Astrocyte of the spinal cord (primary cell): ENCODE measurements at regions not wholly inside any gene's neighbourhood (a gene's known extent, or its start where the extent isn't known, plus 50 kb on each side); places are given as distances from the start of the nearest gene placed in this dataset.
A peak's percentile ranks its signal among the peaks of the same experiment; 100 is the strongest.

Experiments used
- DNase-seq: peaks from one replicate; pipeline ENCODE4 v3.0.0; 2011; ENCODE audit warnings: low read depth, low spot score
- H3K4me3 ChIP-seq: 2 replicates; pipeline ENCODE4 v1.5.1; 2011; ENCODE audit warnings: low read depth, mild to moderate bottlenecking, low read length, moderate library complexity
- CTCF ChIP-seq: IDR thresholded peaks from 2 replicates; pipeline ENCODE4 v1.5.1; 2012; ENCODE audit warnings: low read depth, mild to moderate bottlenecking, low read length, inconsistent platforms
- in situ Hi-C: cut with HindIII; loops from 2 replicates; pipeline ENCODE4 v1.10.0; 2017; ENCODE audit warnings: low sequenced_read_pairs

DNA sequence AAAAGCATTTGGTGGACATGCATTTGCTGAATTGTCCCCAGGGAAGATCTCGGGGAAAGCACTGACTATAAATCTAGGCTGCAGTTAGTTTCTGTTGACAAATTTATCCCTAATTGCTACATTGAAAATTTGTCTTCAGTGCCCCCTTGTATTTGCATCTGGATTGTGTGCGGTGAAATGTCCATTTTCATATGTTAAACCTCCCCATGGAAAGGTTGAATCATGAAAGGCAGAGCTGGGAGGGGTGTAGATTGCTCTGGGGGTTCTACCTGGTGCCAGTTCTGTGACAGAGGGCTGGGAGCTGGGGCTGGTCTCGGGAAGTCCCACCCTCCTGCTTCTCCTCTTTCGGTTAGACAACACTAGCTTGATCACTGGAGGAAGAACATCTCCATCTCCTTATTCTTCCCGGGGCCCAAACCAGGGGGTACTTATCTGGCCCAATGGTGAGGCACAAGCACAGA, 101.9 kb downstream of the GADD45G start:
- TF ChIP-seq CTCF: no peak
- DNase-seq: no peak
- no peak overlapping the region for H3K4me3 ChIP-seq
- in situ Hi-C loops: no loop called here

DNA sequence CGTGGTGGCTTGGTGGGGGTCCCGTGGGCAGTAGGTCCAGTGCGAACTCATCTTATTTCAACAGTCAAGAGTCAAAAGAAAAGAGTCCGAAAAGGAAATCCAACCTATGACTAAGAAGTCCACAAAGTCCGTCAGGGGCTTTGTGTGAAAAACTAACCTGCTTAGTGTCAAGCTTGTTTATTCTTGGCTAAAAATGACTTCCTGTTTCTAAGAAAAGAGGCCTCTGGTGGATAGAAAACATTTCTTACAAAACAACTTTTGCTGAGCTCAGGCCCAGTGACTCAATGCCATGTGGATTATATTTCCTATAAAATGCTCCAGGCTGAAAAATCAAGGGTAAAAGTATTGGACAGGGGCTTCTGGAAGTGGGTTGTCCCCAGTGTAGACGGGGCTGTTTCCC, 105.9 kb downstream of the GADD45G start:
- peak; percentile 17 for DNase-seq
- TF ChIP-seq CTCF: no peak
- H3K4me3 ChIP-seq: no peak overlapping the region
- in situ Hi-C loops: no loop called here

GRCh38 chr9:89711866-89712265, 107.1 kb downstream of the GADD45G start:
- TF ChIP-seq CTCF: no peak
- in situ Hi-C loops: no loop called here
- no peak for DNase-seq
- no peak overlapping the region for H3K4me3 ChIP-seq

- DNase-seq: no peak
- TF ChIP-seq CTCF: no peak
- in situ Hi-C loops: no loop called here
- H3K4me3 ChIP-seq: no peak overlapping the region
Measured at GRCh38 chr9:89712283-89712682, 107.5 kb downstream of the GADD45G start.

DNA sequence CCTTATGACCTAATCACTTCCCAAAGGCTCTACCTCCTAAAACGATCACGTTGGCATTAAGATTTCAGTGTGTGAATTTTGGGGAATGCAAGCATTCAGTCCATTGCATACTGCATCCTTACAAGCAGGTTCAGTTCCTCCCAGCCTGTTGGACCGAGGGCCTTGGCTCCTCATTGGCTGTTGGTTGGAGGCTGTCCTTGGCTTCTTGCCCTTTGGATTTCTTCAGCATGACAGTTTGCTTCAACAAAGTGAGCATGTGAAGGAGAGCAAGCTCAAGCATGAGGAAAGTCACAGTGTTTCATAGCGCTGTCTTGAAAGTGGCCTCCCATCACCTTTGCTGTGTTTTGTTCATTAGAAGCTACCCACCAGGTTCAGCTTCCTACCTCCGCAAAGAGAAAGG, 109.5 kb downstream of the GADD45G start:
- in situ Hi-C loops: no loop called here
- DNase-seq: no peak
- no peak overlapping the region for H3K4me3 ChIP-seq
- no peak for TF ChIP-seq CTCF

GRCh38 chr9:89715318-89715858, 110.6 kb downstream of the GADD45G start:
- in situ Hi-C loops: no loop called here
- DNase-seq: no peak
- no peak overlapping the region for H3K4me3 ChIP-seq
- no peak for TF ChIP-seq CTCF

GRCh38 chr9:89715881-89716280, 111.1 kb downstream of the GADD45G start:
- no peak for TF ChIP-seq CTCF
- no peak for DNase-seq
- no peak overlapping the region for H3K4me3 ChIP-seq
- in situ Hi-C loops: no loop called here
